ENCODE measurements at regions not wholly inside any gene's neighbourhood (a gene's known extent, or its start where the extent isn't known, plus 50 kb on each side); places are given as distances from the start of the nearest gene placed in this dataset.

- no peak for TF ChIP-seq CTCF (IDR thresholded peaks at IDR 0.05; ENCODE audit: low read depth, low read length)
- DNase-seq (ENCODE audit: low read depth, low spot score), result no peak
- ChIA-PET CTCF (no interaction called here), POLR2A (no interaction called here)
- H3K4me3 ChIP-seq (ENCODE audit: low read depth, low read length), result no peak overlapping the region
- no peak overlapping the region for H3K27ac ChIP-seq (ENCODE audit: low read depth, low read length)
- H3K9me3 ChIP-seq (ENCODE audit: control insufficient read depth, insufficient read depth, low read length), result no peaks in the 10 kb centered on the region
- H3K27me3 ChIP-seq (ENCODE audit: control insufficient read depth, insufficient read depth, low read length), result peaks cover 57% of the 10 kb centered on the region
Observed at GRCh38 chr14:22456998-22457594, 131.9 kb downstream of the DAD1 start.

DNA sequence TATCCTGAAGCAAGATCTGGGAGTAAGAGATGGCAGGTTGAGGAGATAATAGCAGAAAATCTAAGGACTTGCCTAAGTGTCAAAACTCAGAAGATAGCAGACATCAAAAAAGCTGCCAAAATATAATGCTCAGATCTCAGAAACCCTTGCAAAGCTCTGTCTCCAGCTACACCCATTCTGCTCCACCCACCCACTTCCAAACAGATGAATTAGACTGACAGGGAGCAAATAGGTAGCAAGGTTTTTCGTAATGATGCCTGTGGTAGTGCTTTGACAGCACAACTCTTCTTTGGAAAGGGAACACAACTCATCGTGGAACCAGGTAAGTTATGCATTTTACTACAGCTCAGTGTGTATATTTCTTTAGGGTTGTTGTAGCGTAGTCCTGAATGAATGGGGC lies 132.6 kb downstream of the DAD1 start:
- no peaks in the 10 kb centered on the region for H3K9me3 ChIP-seq (ENCODE audit: control insufficient read depth, insufficient read depth, low read length)
- TF ChIP-seq CTCF (IDR thresholded peaks at IDR 0.05; ENCODE audit: low read depth, low read length), result no peak
- H3K27me3 ChIP-seq (ENCODE audit: control insufficient read depth, insufficient read depth, low read length), result peaks cover 57% of the 10 kb centered on the region
- no peak for DNase-seq (ENCODE audit: low read depth, low spot score)
- no peak overlapping the region for H3K27ac ChIP-seq (ENCODE audit: low read depth, low read length)
- CTCF ChIA-PET, result no interaction called here
- H3K4me3 ChIP-seq (ENCODE audit: low read depth, low read length), result no peak overlapping the region
- POLR2A ChIA-PET, result no interaction called here

DNA sequence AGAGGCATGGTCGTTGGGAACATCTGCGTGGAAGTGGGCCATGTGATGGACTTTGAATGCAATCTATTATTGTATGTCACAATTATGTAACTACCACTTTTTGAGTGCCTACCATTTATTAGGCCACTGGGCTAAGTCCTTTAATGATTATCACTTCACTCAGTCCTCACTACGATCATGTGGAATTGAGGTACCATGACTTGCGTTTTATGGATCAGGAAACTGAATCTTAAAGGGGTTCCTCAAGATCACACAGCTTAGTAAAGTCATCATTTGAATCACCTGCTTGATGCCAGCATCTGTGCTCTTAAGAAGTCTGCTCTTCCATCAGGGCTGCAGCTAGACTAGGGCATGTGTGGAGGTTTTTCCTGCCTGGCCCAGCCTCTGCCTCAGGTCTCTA lies 136.7 kb downstream of the DAD1 start:
- ChIA-PET CTCF (interaction anchor here (1.1 kb wide), 1 partner anchor 19 kb away, joined by 3 read pairs; no protein-coding TSS in a partner anchor), POLR2A (no interaction called here)
- peaks cover 45% of the 10 kb centered on the region for H3K27me3 ChIP-seq (ENCODE audit: control insufficient read depth, insufficient read depth, low read length)
- TF ChIP-seq CTCF (IDR thresholded peaks at IDR 0.05; ENCODE audit: low read depth, low read length), result no peak
- no peaks in the 10 kb centered on the region for H3K9me3 ChIP-seq (ENCODE audit: control insufficient read depth, insufficient read depth, low read length)
- no peak for DNase-seq (ENCODE audit: low read depth, low spot score)
- no peak overlapping the region for H3K27ac ChIP-seq (ENCODE audit: low read depth, low read length)
- H3K4me3 ChIP-seq (ENCODE audit: low read depth, low read length), result no peak overlapping the region

DNA sequence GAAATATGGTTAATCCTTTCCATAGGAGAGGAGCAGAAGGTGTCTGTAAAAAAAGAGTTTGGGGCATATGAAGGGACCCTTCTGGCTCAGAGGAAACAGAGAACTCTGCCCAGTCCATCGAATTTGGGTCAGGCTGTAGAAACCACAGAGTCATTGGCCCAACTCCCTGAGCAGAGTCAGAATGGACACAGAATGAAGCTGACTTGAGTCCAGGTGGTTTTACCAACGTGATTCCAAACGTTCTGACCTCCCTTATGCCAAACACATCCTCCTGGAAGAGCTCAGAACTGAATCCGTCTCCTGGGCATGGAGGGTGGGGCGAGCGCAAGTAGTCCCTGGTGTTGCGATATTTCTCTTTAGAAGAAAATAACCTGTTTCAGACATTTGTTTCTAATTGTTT lies 138.8 kb downstream of the DAD1 start:
- ChIA-PET POLR2A (no interaction called here), CTCF (interaction anchor here (0.8 kb wide), 1 partner anchor 61 kb away, joined by 3 read pairs; no protein-coding TSS in a partner anchor)
- no peak overlapping the region for H3K27ac ChIP-seq (ENCODE audit: low read depth, low read length)

DNA sequence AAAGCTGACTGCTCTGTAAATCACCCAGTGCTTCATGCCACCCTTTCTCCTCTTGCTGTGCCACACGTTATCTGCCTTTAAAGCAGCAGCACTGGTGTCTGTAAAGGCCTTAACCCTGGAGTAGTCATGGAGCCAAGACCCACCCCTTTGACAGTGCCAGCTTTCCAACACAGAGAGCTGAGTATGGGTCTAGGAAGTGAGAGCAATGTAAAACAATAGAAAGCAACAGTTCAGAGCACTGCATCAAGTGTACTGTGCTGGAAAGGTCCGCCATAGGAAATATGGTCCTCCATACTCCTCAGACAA lies 139.5 kb downstream of the DAD1 start:
- H3K9me3 ChIP-seq (ENCODE audit: control insufficient read depth, insufficient read depth, low read length), result no peaks in the 10 kb centered on the region
- H3K4me3 ChIP-seq (ENCODE audit: low read depth, low read length), result no peak overlapping the region
- H3K27ac ChIP-seq (ENCODE audit: low read depth, low read length), result no peak overlapping the region
- DNase-seq (ENCODE audit: low read depth, low spot score), result no peak
- CTCF ChIA-PET, result interaction anchor here (1.1 kb wide), 1 partner anchor 13 kb away, joined by 3 read pairs; no protein-coding TSS in a partner anchor
- POLR2A ChIA-PET, result no interaction called here
- peaks cover 38% of the 10 kb centered on the region for H3K27me3 ChIP-seq (ENCODE audit: control insufficient read depth, insufficient read depth, low read length)
- TF ChIP-seq CTCF (IDR thresholded peaks at IDR 0.05; ENCODE audit: low read depth, low read length), result no peak

More for the DNA sequence above, 138.8 kb downstream of the DAD1 start:
- Histone ChIP-seq H3K9me3 (ENCODE audit: control insufficient read depth, insufficient read depth, low read length) (no peaks in the 10 kb centered on the region), H3K4me3 (ENCODE audit: low read depth, low read length) (no peak overlapping the region), H3K27me3 (ENCODE audit: control insufficient read depth, insufficient read depth, low read length) (peaks cover 37% of the 10 kb centered on the region)
- DNase-seq (ENCODE audit: low read depth, low spot score), result no peak
- TF ChIP-seq CTCF (IDR thresholded peaks at IDR 0.05; ENCODE audit: low read depth, low read length), result no peak
